CD4-positive, CD25-positive, alpha-beta regulatory T cell (primary cell): ENCODE measurements at regions not wholly inside any gene's neighbourhood (a gene's known extent, or its start where the extent isn't known, plus 50 kb on each side); places are given as distances from the start of the nearest gene placed in this dataset.

Experiments used
- ATAC-seq, 2 donors: fragments of 150-1000 bp; cut with Tn5 transposase; one replicate each; pipeline ENCODE4 v1.10.0; 2021; ENCODE audit warnings: low read depth in 2 of 2, moderate number of reproducible peaks in 2 of 2, moderate library complexity in 1 of 2
- DNase-seq, 3 donors: peaks; one replicate each; pipeline versions ENCODE4 v3.0.0 to v3.0.0-alpha.2; 2012 to 2022; ENCODE audit warnings: mixed read lengths in 1 of 3
- H3K27ac ChIP-seq: one replicate; pipeline ENCODE4 v1.7.0; 2013; ENCODE audit warnings: mild to moderate bottlenecking, low read length; ENCODE audit not compliant: insufficient read depth, poor library complexity, severe bottlenecking
- H3K27me3 ChIP-seq: one replicate; pipeline ENCODE4 v1.7.0; 2013; ENCODE audit warnings: low read length; ENCODE audit not compliant: control insufficient read depth, insufficient read depth
- H3K36me3 ChIP-seq: one replicate; pipeline ENCODE4 v1.7.0; 2013; ENCODE audit warnings: mild to moderate bottlenecking, low read length, moderate library complexity; ENCODE audit not compliant: control insufficient read depth, insufficient read depth
- H3K4me1 ChIP-seq: 2 replicates; pipeline ENCODE4 v1.7.0; 2013; ENCODE audit warnings: mild to moderate bottlenecking, low read length; ENCODE audit not compliant: insufficient read depth, control insufficient read depth, poor library complexity, severe bottlenecking
- H3K4me3 ChIP-seq: one replicate; pipeline ENCODE4 v1.7.0; 2013; ENCODE audit warnings: low read depth, mild to moderate bottlenecking, low read length, moderate library complexity
- H3K9me3 ChIP-seq, 2 experiments: 1 replicate in 1 of 2; 2 replicates in 1 of 2; pipeline ENCODE4 v1.7.0; 2013; ENCODE audit warnings: low read length in 2 of 2, mild to moderate bottlenecking in 1 of 2, moderate library complexity in 1 of 2; ENCODE audit not compliant: control insufficient read depth in 2 of 2
- H3K27ac Mint-ChIP-seq, 3 donors: one replicate each; pipeline ENCODE4 v1.8.0; 2020 to 2022; ENCODE audit warnings: mild to moderate bottlenecking in 3 of 3, mixed read lengths in 3 of 3, moderate library complexity in 2 of 3
- H3K27me3 Mint-ChIP-seq: one replicate; pipeline ENCODE4 v1.8.0; 2022; ENCODE audit warnings: mild to moderate bottlenecking, mixed read lengths
- H3K36me3 Mint-ChIP-seq: one replicate; pipeline ENCODE4 v1.8.0; 2020; ENCODE audit warnings: mixed read lengths
- H3K4me1 Mint-ChIP-seq, 4 donors: one replicate each; pipeline ENCODE4 v1.8.0; 2020 to 2022; ENCODE audit warnings: mixed read lengths in 4 of 4, mild to moderate bottlenecking in 1 of 4
- H3K4me3 Mint-ChIP-seq, 4 donors: one replicate each; pipeline ENCODE4 v1.8.0; 2020 to 2022; ENCODE audit warnings: mild to moderate bottlenecking in 4 of 4, mixed read lengths in 4 of 4, moderate library complexity in 3 of 4
- H3K9me3 Mint-ChIP-seq, 7 donors: one replicate each; pipeline ENCODE4 v1.8.0; 2020 to 2022; ENCODE audit warnings: mixed read lengths in 7 of 7, mild to moderate bottlenecking in 3 of 7, moderate library complexity in 2 of 7

- H3K27ac Mint-ChIP-seq = no peak overlapping the region
- DNase-seq = peak in 1 of 3 donors; percentile 27
Observed at GRCh38 chr1:101388904-101389546, 152.2 kb downstream of the S1PR1 start.

GRCh38 chr1:101389547-101389929, 152.7 kb downstream of the S1PR1 start:
- Histone ChIP-seq H3K9me3 (no peaks in the 10 kb centered on the region), H3K36me3 (no peaks in the 10 kb centered on the region), H3K4me3 (no peak overlapping the region), H3K27me3 (no peaks in the 10 kb centered on the region), H3K4me1 (no peaks in the 10 kb centered on the region), H3K27ac (no peak overlapping the region)
- Mint-ChIP-seq H3K4me3 (no peak overlapping the region), H3K36me3 (no peaks in the 10 kb centered on the region), H3K27me3 (peaks cover 12% of the 10 kb centered on the region), H3K27ac (no peak overlapping the region), H3K9me3 (peaks cover 0 to 10% (median 1%) of the 10 kb centered on the region in 7 donors), H3K4me1 (no peaks in the 10 kb centered on the region)
- ATAC-seq = no peak
- no peak for DNase-seq

More at GRCh38 chr1:101388904-101389546, 152.2 kb downstream of the S1PR1 start:
- Histone ChIP-seq H3K4me3 (no peak overlapping the region), H3K36me3 (no peaks in the 10 kb centered on the region), H3K27ac (no peak overlapping the region), H3K4me1 (no peaks in the 10 kb centered on the region), H3K9me3 (no peaks in the 10 kb centered on the region), H3K27me3 (peaks cover 1% of the 10 kb centered on the region)
- peak; percentile 42 to 43 for ATAC-seq
- peaks cover 0 to 10% (median 1%) of the 10 kb centered on the region in 7 donors for H3K9me3 Mint-ChIP-seq
- no peaks in the 10 kb centered on the region for H3K4me1 Mint-ChIP-seq
- peaks cover 12% of the 10 kb centered on the region for H3K27me3 Mint-ChIP-seq
- H3K36me3 Mint-ChIP-seq = no peaks in the 10 kb centered on the region
- H3K4me3 Mint-ChIP-seq = no peak overlapping the region

GRCh38 chr1:101392552-101392951, 155.7 kb downstream of the S1PR1 start:
- H3K27me3 Mint-ChIP-seq = peaks cover 22% of the 10 kb centered on the region

GRCh38 chr1:101394041-101394440, 157.2 kb downstream of the S1PR1 start:
- Mint-ChIP-seq H3K27ac (no peak overlapping the region), H3K36me3 (no peaks in the 10 kb centered on the region), H3K4me3 (no peak overlapping the region), H3K4me1 (no peaks in the 10 kb centered on the region), H3K27me3 (peaks cover 29% of the 10 kb centered on the region), H3K9me3 (peaks cover 0 to 1% (median 0%) of the 10 kb centered on the region in 7 donors)
- Histone ChIP-seq H3K27me3 (peaks cover 8% of the 10 kb centered on the region), H3K27ac (no peak overlapping the region), H3K4me3 (no peak overlapping the region), H3K4me1 (no peaks in the 10 kb centered on the region), H3K36me3 (no peaks in the 10 kb centered on the region), H3K9me3 (no peaks in the 10 kb centered on the region)
- no peak for DNase-seq
- ATAC-seq = no peak

More at GRCh38 chr1:101392552-101392951, 155.7 kb downstream of the S1PR1 start:
- H3K36me3 ChIP-seq = no peaks in the 10 kb centered on the region
- no peaks in the 10 kb centered on the region for H3K9me3 ChIP-seq
- Mint-ChIP-seq H3K4me3 (no peak overlapping the region), H3K36me3 (no peaks in the 10 kb centered on the region), H3K9me3 (peaks cover 0 to 4% (median 1%) of the 10 kb centered on the region in 7 donors), H3K27ac (no peak overlapping the region), H3K4me1 (no peaks in the 10 kb centered on the region)
- H3K4me3 ChIP-seq = no peak overlapping the region
- peaks cover 6% of the 10 kb centered on the region for H3K27me3 ChIP-seq
- H3K27ac ChIP-seq = no peak overlapping the region
- no peak for DNase-seq
- no peaks in the 10 kb centered on the region for H3K4me1 ChIP-seq
- ATAC-seq = no peak

- Histone ChIP-seq H3K9me3 (no peaks in the 10 kb centered on the region), H3K4me1 (no peaks in the 10 kb centered on the region), H3K36me3 (no peaks in the 10 kb centered on the region), H3K27ac (no peak overlapping the region), H3K27me3 (peaks cover 14% of the 10 kb centered on the region), H3K4me3 (no peak overlapping the region)
- no peak for DNase-seq
- Mint-ChIP-seq H3K4me3 (no peak overlapping the region), H3K27me3 (peaks cover 26% of the 10 kb centered on the region), H3K9me3 (no peaks in the 10 kb centered on the region), H3K27ac (no peak overlapping the region), H3K4me1 (no peaks in the 10 kb centered on the region), H3K36me3 (no peaks in the 10 kb centered on the region)
- no peak for ATAC-seq
Observed at GRCh38 chr1:101399222-101399621, 162.4 kb downstream of the S1PR1 start.

- H3K27ac ChIP-seq = no peak overlapping the region
Observed at GRCh38 chr1:101406271-101406670, 169.5 kb downstream of the S1PR1 start.

GRCh38 chr1:101406681-101407080, 169.9 kb downstream of the S1PR1 start:
- DNase-seq (no peak), ATAC-seq (no peak)
- Histone ChIP-seq H3K9me3 (no peaks in the 10 kb centered on the region), H3K4me3 (no peak overlapping the region), H3K27ac (no peak overlapping the region), H3K36me3 (no peaks in the 10 kb centered on the region), H3K4me1 (no peaks in the 10 kb centered on the region), H3K27me3 (peaks cover 22% of the 10 kb centered on the region)
- Mint-ChIP-seq H3K36me3 (no peaks in the 10 kb centered on the region), H3K4me1 (no peaks in the 10 kb centered on the region), H3K27me3 (peaks cover 27% of the 10 kb centered on the region), H3K27ac (no peak overlapping the region), H3K9me3 (peaks cover 0 to 3% (median 0%) of the 10 kb centered on the region in 7 donors), H3K4me3 (no peak overlapping the region)

More at GRCh38 chr1:101406271-101406670, 169.5 kb downstream of the S1PR1 start:
- Histone ChIP-seq H3K4me3 (no peak overlapping the region), H3K27me3 (peaks cover 22% of the 10 kb centered on the region), H3K9me3 (no peaks in the 10 kb centered on the region), H3K36me3 (no peaks in the 10 kb centered on the region), H3K4me1 (no peaks in the 10 kb centered on the region)
- Mint-ChIP-seq H3K36me3 (no peaks in the 10 kb centered on the region), H3K27me3 (peaks cover 23% of the 10 kb centered on the region), H3K4me3 (no peak overlapping the region), H3K27ac (no peak overlapping the region), H3K4me1 (no peaks in the 10 kb centered on the region), H3K9me3 (peaks cover 0 to 2% (median 0%) of the 10 kb centered on the region in 7 donors)
- DNase-seq (no peak), ATAC-seq (no peak)
